ENCODE measurements at regions not wholly inside any gene's neighbourhood (a gene's known extent, or its start where the extent isn't known, plus 50 kb on each side); places are given as distances from the start of the nearest gene placed in this dataset.

- H3K4me1 ChIP-seq (ENCODE audit: insufficient read depth, low read length, poor library complexity, severe bottlenecking) = no peaks in the 10 kb centered on the region
- no peaks in the 10 kb centered on the region for H3K36me3 ChIP-seq (ENCODE audit: insufficient read depth, low read length, poor library complexity, severe bottlenecking)
- peaks cover 4% of the 10 kb centered on the region for H3K27me3 ChIP-seq (replicated peaks; ENCODE audit: insufficient read depth, low read depth, low read length, poor library complexity)
- CTCF ChIA-PET = no interaction called here
- TF ChIP-seq CTCF (conservative IDR thresholded peaks at IDR 0.05; ENCODE audit: low read depth, low read length) (no peak), EZH2 (IDR thresholded peaks at IDR 0.05; ENCODE audit: borderline replicate concordance, low read depth, low read length, poor library complexity, severe bottlenecking) (no peak)
- no peak overlapping the region for H3K4me3 ChIP-seq (ENCODE audit: low read depth, low read length, poor library complexity, severe bottlenecking)
- DNase-seq (ENCODE audit: low spot score) = no peak
- H3K9me3 ChIP-seq (ENCODE audit: low read depth, low read length, poor library complexity, severe bottlenecking) = no peaks in the 10 kb centered on the region
- no TSS peak for BruUV-seq (replicated peaks)
- H3K27ac ChIP-seq (ENCODE audit: low read depth, low read length, poor library complexity, severe bottlenecking) = no peak overlapping the region
- intact Hi-C loops (cut with micrococcal nuclease; ENCODE audit: unreplicated experiment) = no loop called here
- POLR2A ChIA-PET (ENCODE audit: low non-redundant PET) = no interaction called here
Measured at GRCh38 chr2:19797243-19797810, 104.5 kb downstream of the TTC32 start.

GRCh38 chr2:19796035-19796695 lies 105.6 kb downstream of the TTC32 start:
- Histone ChIP-seq H3K4me3 (ENCODE audit: low read depth, low read length, poor library complexity, severe bottlenecking) (no peak overlapping the region), H3K9me3 (ENCODE audit: low read depth, low read length, poor library complexity, severe bottlenecking) (no peaks in the 10 kb centered on the region), H3K27ac (ENCODE audit: low read depth, low read length, poor library complexity, severe bottlenecking) (no peak overlapping the region), H3K4me1 (ENCODE audit: insufficient read depth, low read length, poor library complexity, severe bottlenecking) (no peaks in the 10 kb centered on the region), H3K27me3 (replicated peaks; ENCODE audit: insufficient read depth, low read depth, low read length, poor library complexity) (peaks cover 15% of the 10 kb centered on the region), H3K36me3 (ENCODE audit: insufficient read depth, low read length, poor library complexity, severe bottlenecking) (no peaks in the 10 kb centered on the region)
- intact Hi-C loops (cut with micrococcal nuclease; ENCODE audit: unreplicated experiment) = no loop called here
- BruUV-seq (replicated peaks) = no TSS peak
- ChIA-PET CTCF (no interaction called here), POLR2A (ENCODE audit: low non-redundant PET) (no interaction called here)
- no peak for DNase-seq (ENCODE audit: low spot score)
- TF ChIP-seq CTCF (conservative IDR thresholded peaks at IDR 0.05; ENCODE audit: low read depth, low read length) = no peak
- no peak for TF ChIP-seq EZH2 (IDR thresholded peaks at IDR 0.05; ENCODE audit: borderline replicate concordance, low read depth, low read length, poor library complexity, severe bottlenecking)

GRCh38 chr2:19793132-19793750 lies 108.5 kb downstream of the TTC32 start:
- no peak overlapping the region for H3K27ac ChIP-seq (ENCODE audit: low read depth, low read length, poor library complexity, severe bottlenecking)
- H3K27me3 ChIP-seq (replicated peaks; ENCODE audit: insufficient read depth, low read depth, low read length, poor library complexity) = peaks cover 25% of the 10 kb centered on the region
- POLR2A ChIA-PET (ENCODE audit: low non-redundant PET) = no interaction called here
- no peaks in the 10 kb centered on the region for H3K4me1 ChIP-seq (ENCODE audit: insufficient read depth, low read length, poor library complexity, severe bottlenecking)
- intact Hi-C loops (cut with micrococcal nuclease; ENCODE audit: unreplicated experiment) = no loop called here
- CTCF ChIA-PET = no interaction called here
- H3K4me3 ChIP-seq (ENCODE audit: low read depth, low read length, poor library complexity, severe bottlenecking) = no peak overlapping the region
- no peaks in the 10 kb centered on the region for H3K9me3 ChIP-seq (ENCODE audit: low read depth, low read length, poor library complexity, severe bottlenecking)
- H3K36me3 ChIP-seq (ENCODE audit: insufficient read depth, low read length, poor library complexity, severe bottlenecking) = no peaks in the 10 kb centered on the region
- no TSS peak for BruUV-seq (replicated peaks)
- TF ChIP-seq CTCF (conservative IDR thresholded peaks at IDR 0.05; ENCODE audit: low read depth, low read length) (no peak), EZH2 (IDR thresholded peaks at IDR 0.05; ENCODE audit: borderline replicate concordance, low read depth, low read length, poor library complexity, severe bottlenecking) (no peak)
- no peak for DNase-seq (ENCODE audit: low spot score)
